Skeletal muscle cell (primary cell): ENCODE measurements at regions not wholly inside any gene's neighbourhood (a gene's known extent, or its start where the extent isn't known, plus 50 kb on each side); places are given as distances from the start of the nearest gene placed in this dataset.

Experiments
- DNase-seq: peaks from one replicate; pipeline ENCODE4 v3.0.0-alpha.2; 2010; ENCODE audit warnings: low read depth
- H3K4me3 ChIP-seq: 2 replicates; pipeline ENCODE4 v1.5.1; 2011; ENCODE audit warnings: low read depth, mild to moderate bottlenecking, control low read depth, low read length, moderate library complexity

DNA sequence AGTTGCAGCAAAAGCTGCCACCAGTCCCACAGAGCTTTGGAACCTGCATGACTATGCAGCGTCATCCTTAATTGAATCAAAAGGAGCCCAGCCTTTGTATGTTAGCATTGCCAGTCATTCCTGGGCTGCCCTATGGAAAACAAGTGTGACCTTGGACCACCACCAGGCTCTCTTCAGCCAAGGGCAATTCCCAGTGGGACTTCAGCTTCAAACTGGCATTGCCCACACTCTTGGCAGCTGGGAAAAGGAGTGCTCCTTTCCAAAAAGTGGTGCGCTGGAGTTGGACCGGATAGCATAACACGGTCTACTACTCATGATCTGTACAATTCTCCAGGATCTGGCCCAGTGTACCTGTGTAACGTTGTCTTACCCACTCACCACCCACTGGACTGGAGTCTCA is 259.5 kb downstream of the MREG start:
- DNase-seq: no peak
- H3K4me3 ChIP-seq: no peak overlapping the region

- no peak for DNase-seq
- no peak overlapping the region for H3K4me3 ChIP-seq
Measured at GRCh38 chr2:215752991-215753390, 260.4 kb downstream of the MREG start.

DNA sequence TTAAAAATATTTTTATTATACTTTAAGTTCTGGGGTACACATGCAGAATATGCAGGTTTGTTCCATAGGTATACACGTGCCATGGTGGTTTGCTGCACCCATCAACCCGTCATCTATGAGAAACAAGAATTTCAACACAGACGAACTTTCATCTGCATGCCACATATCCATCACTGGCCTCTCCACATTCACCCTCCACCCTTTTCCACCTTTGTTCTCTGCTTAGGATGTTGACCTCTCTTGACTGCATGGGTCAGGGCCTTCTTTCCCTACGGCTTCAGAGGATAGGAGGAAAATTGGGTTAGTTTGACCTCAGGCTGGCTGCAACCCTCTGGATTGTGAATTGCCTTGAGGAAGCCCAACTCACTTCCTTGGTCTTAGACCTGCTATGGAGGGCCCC is 260.9 kb downstream of the MREG start:
- no peak for DNase-seq

GRCh38 chr2:215751911-215752272 is 261.5 kb downstream of the MREG start:
- DNase-seq: no peak
- no peak overlapping the region for H3K4me3 ChIP-seq

More for the DNA sequence above, 260.9 kb downstream of the MREG start:
- H3K4me3 ChIP-seq: no peak overlapping the region

DNA sequence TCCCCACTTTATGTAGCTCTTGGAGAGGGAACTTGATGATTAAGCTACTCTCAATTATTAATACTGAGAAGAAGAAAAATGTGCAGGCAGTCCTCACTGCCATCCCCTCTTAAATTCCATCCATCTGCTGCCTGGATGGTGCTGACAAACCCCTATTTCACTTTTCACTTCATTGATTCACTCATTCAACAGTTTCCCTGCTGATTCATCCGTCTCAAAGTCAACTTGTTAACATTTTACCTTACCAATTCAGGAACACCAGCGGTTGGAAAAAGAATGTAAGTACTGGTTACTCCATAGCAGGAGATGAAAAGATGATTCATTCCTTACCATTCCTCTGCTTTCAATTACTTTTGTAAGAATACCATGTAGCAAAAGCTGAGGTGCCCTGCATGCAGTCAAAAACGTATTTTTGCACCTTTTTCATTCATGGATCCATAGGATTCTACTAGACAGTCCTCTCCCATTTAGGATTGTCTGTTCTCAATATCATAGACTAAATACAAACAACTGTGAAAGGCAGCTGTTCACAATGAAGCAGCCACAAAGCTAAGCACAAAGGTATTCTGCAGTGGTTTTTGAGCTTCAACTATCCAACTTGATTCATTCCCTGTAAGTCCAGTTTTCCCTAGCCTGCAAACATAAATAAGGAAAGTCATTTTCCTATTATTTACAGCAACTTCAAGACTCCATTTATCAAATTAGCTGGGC is 262.0 kb downstream of the MREG start:
- peak; percentile 89 for DNase-seq
- no peak overlapping the region for H3K4me3 ChIP-seq

GRCh38 chr2:215750763-215751162 is 262.6 kb downstream of the MREG start:
- DNase-seq: no peak
- H3K4me3 ChIP-seq: no peak overlapping the region

- no peak overlapping the region for H3K4me3 ChIP-seq
- DNase-seq: peak; percentile 76
Measured at GRCh38 chr2:215749092-215749957, 264.0 kb downstream of the MREG start.

DNA sequence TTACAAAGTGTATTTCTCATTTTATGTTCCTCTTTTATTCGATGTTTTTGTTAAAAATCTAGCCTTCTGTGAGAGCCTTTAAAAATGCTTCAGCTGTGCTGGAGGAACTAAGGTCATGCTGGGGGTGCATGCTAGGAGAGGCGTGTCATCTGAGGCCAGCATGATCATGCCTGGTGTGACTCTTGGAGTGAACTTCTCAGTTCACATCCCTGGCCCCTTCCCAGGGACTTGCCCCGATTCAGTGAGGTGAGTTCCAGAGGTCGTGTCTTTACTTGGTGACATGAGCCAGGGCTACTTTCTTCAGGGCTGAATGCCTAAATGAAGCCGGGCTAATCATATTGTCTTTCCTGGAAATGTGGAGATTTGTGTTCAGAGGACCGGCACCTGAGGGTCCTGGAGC is 264.9 kb downstream of the MREG start:
- DNase-seq: no peak
- H3K4me3 ChIP-seq: no peak overlapping the region

DNA sequence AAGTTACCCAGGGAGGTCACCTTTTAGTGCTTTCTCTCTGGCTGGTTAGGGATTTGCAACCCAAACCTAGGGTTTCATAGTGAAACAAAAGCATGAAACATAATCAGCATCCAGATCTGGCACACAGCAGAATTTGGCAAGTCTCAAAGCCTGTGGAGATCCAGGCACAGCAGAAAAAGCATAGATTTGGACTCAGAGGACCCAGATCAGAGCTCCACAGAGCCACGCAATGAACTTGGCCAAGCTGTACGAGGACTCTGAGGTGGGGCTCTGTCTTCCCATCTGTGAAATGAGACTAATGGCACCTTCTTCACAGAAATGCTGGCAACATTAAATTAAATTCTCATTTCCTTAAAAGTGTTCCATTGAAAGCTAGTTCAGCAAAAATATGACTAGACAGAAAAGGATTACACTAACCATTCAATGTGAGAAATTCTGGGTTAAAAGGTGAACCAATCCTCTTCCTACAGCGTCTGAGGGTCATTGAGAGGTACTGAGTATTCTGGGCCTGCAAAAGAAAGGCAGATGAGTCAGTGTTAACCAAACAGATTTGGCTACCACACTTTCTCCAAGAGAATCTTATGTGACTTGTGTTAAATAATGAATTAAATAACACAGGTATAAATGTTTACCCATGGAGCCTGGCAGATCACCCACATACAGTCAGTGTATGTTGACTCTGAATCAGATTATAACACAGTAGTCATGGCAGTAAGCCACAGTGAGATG is 266.3 kb downstream of the MREG start:
- no peak overlapping the region for H3K4me3 ChIP-seq
- no peak for DNase-seq

- DNase-seq: no peak
- no peak overlapping the region for H3K4me3 ChIP-seq
Measured at GRCh38 chr2:215746226-215746886, 267.0 kb downstream of the MREG start.

DNA sequence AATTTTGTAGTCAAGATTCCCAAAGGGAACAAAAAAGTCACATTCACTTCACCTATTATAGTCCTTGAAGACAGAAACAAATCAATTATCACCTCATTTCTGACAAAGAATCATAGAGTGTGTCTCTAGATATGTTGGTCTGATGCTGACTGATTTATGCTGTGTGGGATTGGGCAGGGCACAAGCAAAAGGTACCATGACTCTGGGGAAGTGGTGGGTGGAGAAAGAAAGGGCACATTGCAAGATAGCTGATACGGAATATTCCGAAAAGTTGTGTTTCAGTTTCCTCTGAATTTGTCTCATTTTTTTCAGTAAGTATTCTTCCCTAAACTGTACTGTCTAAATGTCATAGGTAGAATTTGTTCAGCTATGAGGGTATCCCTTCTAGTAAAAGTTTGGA is 268.0 kb downstream of the MREG start:
- no peak for DNase-seq
- H3K4me3 ChIP-seq: no peak overlapping the region

- no peak for DNase-seq
Measured at GRCh38 chr2:215744514-215744913, 268.8 kb downstream of the MREG start.

DNA sequence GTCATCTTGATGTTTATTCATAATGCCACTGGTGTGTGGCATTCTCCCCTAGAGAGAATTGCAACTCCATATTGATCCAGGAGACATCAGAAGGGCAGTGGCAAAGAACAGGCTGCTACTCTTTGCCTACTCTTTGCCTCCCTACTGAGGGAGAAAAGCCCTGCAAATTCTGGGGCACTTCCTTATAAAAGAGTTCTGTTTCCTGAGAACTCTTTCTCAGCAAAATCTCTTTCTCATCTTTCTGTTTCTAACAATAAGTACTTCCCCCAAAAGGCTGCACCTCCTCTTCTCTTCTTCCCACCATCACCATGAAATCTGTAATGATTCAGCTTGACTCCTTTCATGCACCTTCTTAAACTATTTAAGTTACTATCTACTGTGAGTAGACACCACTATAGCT is 270.3 kb downstream of the MREG start:
- no peak for DNase-seq
- no peak overlapping the region for H3K4me3 ChIP-seq

More at GRCh38 chr2:215744514-215744913, 268.8 kb downstream of the MREG start:
- H3K4me3 ChIP-seq: no peak overlapping the region

GRCh38 chr2:215742021-215742420 is 271.3 kb downstream of the MREG start:
- no peak overlapping the region for H3K4me3 ChIP-seq
- no peak for DNase-seq

GRCh38 chr2:215740071-215740470 is 273.3 kb downstream of the MREG start:
- no peak for DNase-seq
- H3K4me3 ChIP-seq: no peak overlapping the region

- H3K4me3 ChIP-seq: no peak overlapping the region
- DNase-seq: no peak
Measured at GRCh38 chr2:215738351-215738750, 275.0 kb downstream of the MREG start.

DNA sequence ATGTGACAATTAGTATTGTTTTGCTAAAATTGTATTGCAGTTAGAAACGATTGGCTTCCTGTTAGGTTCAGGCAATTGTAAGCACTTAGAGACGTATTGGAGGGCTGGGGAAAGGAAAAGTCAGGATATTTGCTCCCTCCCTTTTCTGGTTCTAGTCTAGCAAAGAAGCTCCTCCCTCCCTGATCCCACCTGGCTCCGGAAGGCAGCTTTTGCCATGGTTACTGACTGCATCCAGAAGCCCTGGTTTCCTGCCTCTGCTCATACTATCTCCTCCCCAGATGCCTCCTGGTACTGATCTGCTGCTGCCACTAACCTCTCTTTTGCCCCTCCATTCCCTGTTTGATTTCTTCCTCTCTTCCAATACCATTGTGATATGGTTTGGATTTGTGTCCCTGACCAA is 275.9 kb downstream of the MREG start:
- DNase-seq: no peak

GRCh38 chr2:215736653-215737290 is 276.6 kb downstream of the MREG start:
- H3K4me3 ChIP-seq: no peak overlapping the region
- no peak for DNase-seq

More for the DNA sequence above, 275.9 kb downstream of the MREG start:
- H3K4me3 ChIP-seq: no peak overlapping the region

- no peak overlapping the region for H3K4me3 ChIP-seq
- no peak for DNase-seq
Measured at GRCh38 chr2:215731108-215731658, 282.2 kb downstream of the MREG start.
